Vagina (tissue), 2 donors: ENCODE measurements at regions not wholly inside any gene's neighbourhood (a gene's known extent, or its start where the extent isn't known, plus 50 kb on each side); places are given as distances from the start of the nearest gene placed in this dataset.

Experiments used
- DNase-seq, 2 donors: peaks; one replicate each; pipeline ENCODE4 v3.0.0-alpha.2; 2017; ENCODE audit errors: extremely low spot score in 2 of 2
- H3K27ac ChIP-seq: fragments of 200-600 bp; sonication (generic); one replicate; pipeline ENCODE4 v1.5.1; 2019
- H3K27me3 ChIP-seq: fragments of 200-600 bp; sonication (generic); one replicate; pipeline ENCODE4 v1.5.1; 2019
- H3K36me3 ChIP-seq, 2 donors: fragments of 200-600 bp; sonication (generic); one replicate each; pipeline ENCODE4 v1.5.1; 2017 to 2019
- H3K4me1 ChIP-seq: fragments of 200-600 bp; sonication (generic); one replicate; pipeline ENCODE4 v1.5.1; 2019
- H3K4me3 ChIP-seq, 2 donors: fragments of 200-600 bp; sonication (generic); 1 replicate in 1 of 2; 2 replicates in 1 of 2; pipeline ENCODE4 v1.5.1; 2016 to 2019
- H3K9me3 ChIP-seq: fragments of 200-600 bp; sonication (generic); one replicate; pipeline ENCODE4 v1.5.1; 2019
- CTCF ChIP-seq, 3 experiments: fragments of 450-650 bp in 2 of 3; fragments of 200-600 bp in 1 of 3; sonication (generic) in 1 of 3; IDR thresholded peaks; one replicate each; pipeline ENCODE4 v1.5.1; 2017 to 2019; ENCODE audit warnings: antibody characterized with exemption in 3 of 3, mild to moderate bottlenecking in 2 of 3, moderate library complexity in 2 of 3
- POLR2A ChIP-seq, 2 donors: fragments of 450-650 bp; IDR thresholded peaks; one replicate each; pipeline ENCODE4 v1.6.1; 2017; ENCODE audit warnings: antibody characterized with exemption in 2 of 2, mild to moderate bottlenecking in 2 of 2, moderate library complexity in 2 of 2
- POLR2AphosphoS5 ChIP-seq, 2 donors: sonication (generic); formaldehyde crosslinking; IDR thresholded peaks; one replicate each; pipeline ENCODE4 v1.9.0; 2017; ENCODE audit warnings: antibody characterized with exemption in 2 of 2, mild to moderate bottlenecking in 2 of 2, low read depth in 1 of 2; ENCODE audit not compliant: insufficient read depth in 1 of 2
- intact Hi-C: fragments of 100-400 bp; cut with DNase I; formaldehyde crosslinking; loops from one replicate; pipeline ENCODE4 v1.15.1; 2023

- no peaks in the 10 kb centered on the region for H3K9me3 ChIP-seq
- no peaks in the 10 kb centered on the region for H3K27me3 ChIP-seq
- no peak overlapping the region for H3K27ac ChIP-seq
- no peaks in the 10 kb centered on the region for H3K36me3 ChIP-seq
- no peak for DNase-seq
- no peak overlapping the region for H3K4me3 ChIP-seq
- TF ChIP-seq CTCF (IDR thresholded peaks at IDR 0.05) (no peak), POLR2AphosphoS5 (IDR thresholded peaks at IDR 0.05; ENCODE audit: insufficient read depth in 1 of 2, low read depth in 1 of 2) (no peak), POLR2A (IDR thresholded peaks at IDR 0.05) (no peak)
- H3K4me1 ChIP-seq: no peaks in the 10 kb centered on the region
- intact Hi-C loops: no loop called here
These were observed 135.7 kb upstream of the SLC16A7 start for GRCh38 chr12:59459966-59460660.

GRCh38 chr12:59453475-59453874 is 142.4 kb upstream of the SLC16A7 start:
- intact Hi-C loops: no loop called here
- Histone ChIP-seq H3K27ac (no peak overlapping the region), H3K9me3 (no peaks in the 10 kb centered on the region), H3K4me1 (no peaks in the 10 kb centered on the region), H3K27me3 (no peaks in the 10 kb centered on the region), H3K36me3 (no peaks in the 10 kb centered on the region), H3K4me3 (no peak overlapping the region)
- DNase-seq: no peak
- TF ChIP-seq POLR2AphosphoS5 (IDR thresholded peaks at IDR 0.05; ENCODE audit: insufficient read depth in 1 of 2, low read depth in 1 of 2) (no peak), POLR2A (IDR thresholded peaks at IDR 0.05) (no peak), CTCF (IDR thresholded peaks at IDR 0.05) (no peak)

- intact Hi-C loops: no loop called here
- Histone ChIP-seq H3K9me3 (no peaks in the 10 kb centered on the region), H3K4me1 (no peaks in the 10 kb centered on the region), H3K27ac (no peak overlapping the region), H3K36me3 (no peaks in the 10 kb centered on the region), H3K4me3 (no peak overlapping the region), H3K27me3 (no peaks in the 10 kb centered on the region)
- TF ChIP-seq POLR2A (IDR thresholded peaks at IDR 0.05) (no peak), CTCF (IDR thresholded peaks at IDR 0.05) (no peak), POLR2AphosphoS5 (IDR thresholded peaks at IDR 0.05; ENCODE audit: insufficient read depth in 1 of 2, low read depth in 1 of 2) (no peak)
- DNase-seq: no peak
These were observed 143.1 kb upstream of the SLC16A7 start for GRCh38 chr12:59452746-59453145.

- Histone ChIP-seq H3K4me3 (no peak overlapping the region), H3K27ac (no peak overlapping the region), H3K27me3 (no peaks in the 10 kb centered on the region), H3K9me3 (no peaks in the 10 kb centered on the region), H3K36me3 (no peaks in the 10 kb centered on the region), H3K4me1 (no peaks in the 10 kb centered on the region)
- DNase-seq: no peak
- TF ChIP-seq CTCF (IDR thresholded peaks at IDR 0.05) (no peak), POLR2AphosphoS5 (IDR thresholded peaks at IDR 0.05; ENCODE audit: insufficient read depth in 1 of 2, low read depth in 1 of 2) (no peak), POLR2A (IDR thresholded peaks at IDR 0.05) (no peak)
- intact Hi-C loops: no loop called here
These were observed 143.6 kb upstream of the SLC16A7 start for GRCh38 chr12:59452259-59452658.

GRCh38 chr12:59446116-59446515 is 149.7 kb upstream of the SLC16A7 start:
- no peak for TF ChIP-seq CTCF (IDR thresholded peaks at IDR 0.05)
- TF ChIP-seq POLR2A (IDR thresholded peaks at IDR 0.05): no peak
- TF ChIP-seq POLR2AphosphoS5 (IDR thresholded peaks at IDR 0.05; ENCODE audit: insufficient read depth in 1 of 2, low read depth in 1 of 2): no peak
- no peak for DNase-seq
- Histone ChIP-seq H3K9me3 (no peaks in the 10 kb centered on the region), H3K27ac (no peak overlapping the region), H3K36me3 (no peaks in the 10 kb centered on the region), H3K4me1 (no peaks in the 10 kb centered on the region), H3K27me3 (no peaks in the 10 kb centered on the region), H3K4me3 (no peak overlapping the region)
- intact Hi-C loops: no loop called here
